Stimulated activated CD4-positive, alpha-beta T cell treated with anti-CD3 and anti-CD28 coated beads, Interleukin-1b, Interleukin-23, amount 100 ng/mL, for 48 hours (primary cell): ENCODE measurements at regions not wholly inside any gene's neighbourhood (a gene's known extent, or its start where the extent isn't known, plus 50 kb on each side); places are given as distances from the start of the nearest gene placed in this dataset.

ENCODE experiments used
- DNase-seq: peaks from one replicate; pipeline ENCODE4 v3.0.0-alpha.2; 2020

GRCh38 chr7:155930061-155930460, 117.8 kb upstream of the SHH start:
- DNase-seq = no peak

DNA sequence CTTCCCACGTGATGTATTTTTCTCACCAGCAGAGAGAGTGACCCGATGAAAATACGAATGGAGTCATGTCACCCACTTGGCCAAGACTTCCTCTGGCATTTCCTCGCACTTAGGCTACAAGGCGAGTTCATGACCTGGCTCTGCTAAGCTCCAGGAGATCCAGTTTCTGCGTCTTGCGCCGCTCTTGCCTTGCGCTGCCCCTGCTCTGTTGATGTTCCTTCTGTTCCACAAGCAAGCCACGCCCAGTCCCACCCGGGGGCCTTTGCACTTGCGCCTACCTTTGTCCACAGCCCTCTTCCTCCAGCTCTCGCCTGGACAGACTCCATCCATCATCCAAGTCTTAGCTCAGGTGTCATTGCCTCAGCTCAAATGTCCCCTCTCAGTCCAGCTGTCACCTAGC, 116.3 kb upstream of the SHH start:
- DNase-seq = no peak

GRCh38 chr7:155927905-155928304, 115.6 kb upstream of the SHH start:
- DNase-seq = no peak

DNA sequence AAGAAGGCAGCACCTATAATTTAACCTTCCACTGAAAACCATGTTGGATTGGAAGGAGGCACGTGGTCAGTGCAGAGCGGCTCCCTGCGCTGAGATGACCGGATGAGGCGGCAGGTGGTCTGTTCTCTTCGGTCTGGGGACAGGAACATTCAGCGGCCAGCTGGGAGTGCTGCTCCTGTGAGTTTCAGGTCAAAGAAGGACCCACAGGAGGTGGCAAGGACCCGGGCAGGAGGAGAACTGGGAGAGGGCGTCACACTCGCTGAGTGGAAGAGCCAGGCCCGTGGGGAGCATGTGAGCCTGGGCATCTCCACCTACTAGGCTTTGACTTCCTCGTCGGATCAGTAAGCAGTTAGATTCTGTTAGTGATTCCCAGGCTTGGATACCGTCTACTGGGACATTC, 113.4 kb upstream of the SHH start:
- no peak for DNase-seq

DNA sequence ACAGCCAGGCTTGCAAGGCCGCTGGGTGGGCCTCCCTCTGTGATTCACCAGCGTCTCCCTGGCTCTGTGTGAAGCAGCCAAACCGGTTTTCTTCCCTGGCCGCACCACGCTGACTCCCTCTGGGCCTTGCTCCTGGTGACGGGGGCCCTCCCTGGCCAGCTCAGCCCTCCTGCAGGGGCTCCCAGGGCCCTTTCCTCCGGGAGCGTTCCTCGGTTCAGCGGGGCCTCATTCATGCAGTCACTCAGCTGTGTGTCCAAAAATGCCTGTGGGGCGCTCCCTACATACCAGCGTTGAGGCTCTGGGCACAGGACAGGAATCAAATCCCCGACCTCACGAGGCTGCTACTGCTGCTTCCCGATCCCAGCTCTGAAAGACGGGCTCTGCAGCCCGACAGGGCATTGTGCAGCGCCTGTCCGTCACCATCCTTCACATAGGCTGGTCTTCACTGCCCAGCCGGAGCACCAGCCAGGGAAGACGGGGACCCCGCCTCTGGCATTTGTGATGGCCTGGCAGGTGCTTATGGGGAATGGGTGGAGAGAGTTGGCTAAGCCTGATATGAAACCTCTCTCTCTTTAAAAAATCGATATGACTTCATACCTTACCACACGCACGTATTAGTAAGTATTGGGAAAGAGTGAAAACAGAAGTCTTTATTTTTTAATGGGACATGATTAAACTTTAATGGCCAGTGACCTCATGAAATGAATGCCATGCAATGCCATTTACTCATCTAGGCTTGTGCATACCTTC, 110.0 kb upstream of the SHH start:
- DNase-seq = no peak

DNA sequence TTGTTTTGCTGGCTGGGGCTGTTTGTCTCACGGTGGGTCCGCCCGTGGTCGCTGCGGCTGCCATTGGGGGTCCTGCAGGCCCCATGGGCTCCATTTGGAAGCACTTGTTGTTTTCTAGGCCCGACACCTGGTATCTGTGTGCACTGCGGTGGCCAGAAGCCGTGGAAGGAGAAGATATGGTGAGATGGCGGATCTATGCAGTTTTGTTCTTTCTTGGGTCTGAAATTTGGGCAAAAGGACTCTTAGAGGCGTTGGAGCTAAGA, 109.5 kb upstream of the SHH start:
- DNase-seq = no peak

- DNase-seq = no peak
Observed at GRCh38 chr7:155921086-155921803, 109.0 kb upstream of the SHH start.

GRCh38 chr7:155920068-155920461, 107.8 kb upstream of the SHH start:
- DNase-seq = no peak

- no peak for DNase-seq
Observed at GRCh38 chr7:155919391-155920067, 107.3 kb upstream of the SHH start.

- no peak for DNase-seq
Observed at GRCh38 chr7:155918720-155919390, 106.6 kb upstream of the SHH start.

DNA sequence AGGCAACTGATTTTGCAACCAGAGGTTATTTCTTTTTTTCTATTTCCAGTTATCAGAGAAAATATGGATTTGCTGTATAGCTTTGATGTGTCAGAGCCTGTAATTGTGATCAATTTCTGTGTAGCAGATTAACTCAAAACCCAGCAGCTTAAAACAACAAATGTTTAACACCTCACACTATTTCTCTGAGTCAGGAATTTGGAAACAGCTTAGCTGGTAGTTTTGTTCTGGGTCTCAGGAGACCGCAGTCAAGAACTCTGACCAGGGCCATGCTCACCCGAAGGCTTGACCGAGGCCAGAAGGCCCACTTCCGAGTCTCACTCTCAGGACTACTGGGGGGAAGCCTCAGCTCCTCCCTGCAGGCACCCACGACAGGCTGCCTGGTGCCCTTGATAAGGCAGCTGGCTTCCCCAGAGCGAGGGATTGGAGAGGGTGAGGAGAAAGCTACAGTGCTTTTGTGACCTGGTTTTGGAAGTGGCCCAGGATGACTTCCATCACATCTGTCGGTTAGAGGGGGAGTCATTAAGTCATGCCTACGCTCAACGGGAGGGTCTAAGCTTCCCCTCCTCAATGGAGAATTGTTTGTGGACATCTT, 105.7 kb upstream of the SHH start:
- no peak for DNase-seq

DNA sequence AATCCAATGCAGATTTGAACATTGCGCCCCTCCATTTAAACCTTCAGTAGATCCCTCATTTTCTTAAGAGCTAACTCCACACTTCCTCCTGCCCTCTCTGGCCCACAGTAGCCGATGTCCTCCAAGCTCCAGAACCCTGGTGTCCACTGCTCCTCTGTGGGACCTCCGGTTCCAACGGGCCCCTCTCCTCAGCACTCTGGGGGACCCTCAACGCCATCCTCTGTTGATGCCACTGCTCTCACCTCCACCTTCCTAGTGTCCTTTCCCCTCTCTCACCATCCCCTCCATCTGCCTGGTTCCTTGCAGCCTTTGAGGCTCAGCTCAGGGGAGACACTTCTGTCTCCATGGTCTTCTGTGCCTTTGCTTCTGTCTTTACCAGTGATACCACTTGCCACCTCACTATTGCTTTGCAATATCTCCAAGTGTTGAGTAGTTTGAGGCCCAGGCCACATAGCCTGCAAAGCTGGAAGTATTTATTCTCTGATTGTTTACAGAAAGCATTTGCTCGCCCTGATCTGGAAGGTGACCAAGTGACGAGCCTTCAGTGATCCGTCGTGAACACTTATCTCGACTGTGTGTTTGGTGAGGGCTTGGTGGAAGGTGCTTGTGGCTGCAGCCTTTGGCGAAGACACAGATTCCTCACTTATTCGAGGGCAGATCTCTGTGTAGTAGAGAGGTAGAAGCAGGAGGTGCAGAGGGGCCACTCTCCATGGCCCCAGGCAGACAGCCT, 104.8 kb upstream of the SHH start:
- no peak for DNase-seq

DNA sequence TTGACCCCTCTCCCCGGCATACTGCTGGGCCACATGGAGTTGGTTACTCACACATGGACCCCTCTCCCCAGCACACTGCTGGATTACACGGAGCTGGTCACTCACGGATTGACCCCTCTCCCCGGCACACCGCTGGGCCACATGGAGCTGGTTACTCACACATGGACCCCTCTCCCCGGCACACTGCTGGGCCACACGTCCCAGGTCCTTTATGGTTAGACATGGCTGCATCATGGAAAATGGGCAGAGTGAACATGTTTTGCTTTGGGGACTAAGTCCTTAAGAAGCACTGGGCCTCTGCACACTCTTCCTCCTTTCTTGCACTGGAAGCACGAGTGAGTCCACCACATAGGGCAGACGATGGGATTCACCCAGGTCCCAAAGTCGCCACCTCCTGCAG, 102.1 kb upstream of the SHH start:
- no peak for DNase-seq

GRCh38 chr7:155913719-155914118, 101.5 kb upstream of the SHH start:
- DNase-seq = no peak

- no peak for DNase-seq
Observed at GRCh38 chr7:155913291-155913690, 101.0 kb upstream of the SHH start.

DNA sequence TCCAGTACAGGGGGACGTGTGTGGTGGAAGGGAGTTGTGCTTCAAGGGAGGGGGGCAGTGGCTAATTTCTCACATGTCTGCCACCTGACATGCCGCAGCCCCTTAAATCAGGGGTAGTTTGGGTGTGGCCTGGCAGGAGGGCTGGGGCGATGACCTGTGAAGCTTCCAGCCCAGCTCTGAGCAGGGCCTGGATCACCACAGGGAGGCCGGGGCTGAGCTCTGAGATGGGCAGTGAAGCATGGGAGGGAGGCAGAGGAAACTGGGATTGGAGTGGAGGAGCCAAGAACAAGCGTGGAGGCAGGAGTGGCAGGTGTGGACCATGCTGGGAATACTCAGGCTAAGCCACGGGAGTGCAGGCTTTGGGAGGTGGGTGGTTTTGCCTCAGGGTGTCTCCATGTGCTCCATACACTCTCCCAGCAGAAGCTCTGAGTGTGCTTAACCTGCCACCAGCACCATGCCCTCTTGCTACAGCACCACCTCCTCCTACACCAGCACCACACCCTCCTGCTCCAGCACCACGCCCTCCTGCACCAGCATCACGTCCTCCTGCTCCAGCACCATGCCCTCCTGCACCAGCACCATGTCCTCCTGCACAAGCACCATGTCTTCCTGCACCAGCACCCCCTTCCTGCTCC, 99.3 kb upstream of the SHH start:
- no peak for DNase-seq

GRCh38 chr7:155908385-155908784, 96.1 kb upstream of the SHH start:
- DNase-seq = no peak

GRCh38 chr7:155907450-155908200, 95.4 kb upstream of the SHH start:
- DNase-seq = no peak

DNA sequence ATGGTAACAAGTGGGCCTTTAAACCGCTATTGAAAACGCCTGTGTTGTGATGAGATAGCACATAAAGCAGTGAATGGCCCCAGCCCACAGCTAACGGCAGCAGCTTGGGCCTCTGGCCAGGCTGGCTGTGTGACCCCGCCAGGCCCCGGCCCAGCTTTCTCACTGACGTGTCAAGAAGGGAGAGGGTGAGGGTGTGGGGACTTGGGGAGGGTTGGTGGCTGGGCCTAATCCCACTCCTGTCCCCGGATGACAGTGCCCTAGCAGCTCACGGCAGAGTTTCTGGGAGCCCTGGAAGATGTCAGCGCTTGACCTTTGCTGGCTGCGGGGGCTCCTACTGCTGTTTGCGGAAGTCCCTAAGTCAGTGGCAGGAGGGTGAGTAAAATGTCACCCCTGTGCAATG, 88.9 kb upstream of the SHH start:
- DNase-seq = no peak

- DNase-seq = no peak
Observed at GRCh38 chr7:155899596-155899995, 87.3 kb upstream of the SHH start.

DNA sequence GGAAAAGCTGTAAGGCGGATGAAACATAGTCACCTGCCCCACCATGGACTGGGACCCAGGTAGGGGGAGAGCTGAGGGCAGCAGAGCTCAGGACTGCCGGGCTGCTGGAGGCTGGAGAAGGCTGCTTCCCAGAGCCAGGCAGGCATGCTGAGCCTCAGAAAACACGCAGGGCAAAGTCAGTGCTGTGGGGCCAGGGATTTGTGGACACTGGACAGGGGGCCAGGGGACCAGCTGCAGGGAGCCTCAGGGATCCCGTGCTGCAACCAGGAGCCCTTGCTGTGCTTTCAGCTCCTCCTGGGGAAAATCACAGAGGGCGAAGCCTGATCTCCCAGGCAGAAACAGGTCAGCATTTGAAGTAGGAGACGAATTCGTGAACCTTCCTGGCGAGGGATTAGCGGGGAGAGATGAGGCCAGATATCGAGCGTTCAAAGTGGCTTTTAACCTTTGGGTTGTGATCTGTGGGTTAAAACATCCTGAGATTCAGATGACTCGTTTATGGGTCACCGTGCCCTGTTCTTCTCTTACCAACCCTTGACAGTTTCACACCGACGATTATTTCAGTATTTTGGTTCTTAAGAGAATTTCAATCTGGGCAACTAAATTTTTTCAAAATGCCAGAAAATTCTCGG, 85.6 kb upstream of the SHH start:
- no peak for DNase-seq
